ENCODE measurements at regions not wholly inside any gene's neighbourhood (a gene's known extent, or its start where the extent isn't known, plus 50 kb on each side); places are given as distances from the start of the nearest gene placed in this dataset.

GRCh38 chr10:52677086-52677485 lies 95.5 kb downstream of the MBL2 start:
- peaks cover 4% of the 10 kb centered on the region for H3K9me3 Mint-ChIP-seq
- TF ChIP-seq, protein P1, sequence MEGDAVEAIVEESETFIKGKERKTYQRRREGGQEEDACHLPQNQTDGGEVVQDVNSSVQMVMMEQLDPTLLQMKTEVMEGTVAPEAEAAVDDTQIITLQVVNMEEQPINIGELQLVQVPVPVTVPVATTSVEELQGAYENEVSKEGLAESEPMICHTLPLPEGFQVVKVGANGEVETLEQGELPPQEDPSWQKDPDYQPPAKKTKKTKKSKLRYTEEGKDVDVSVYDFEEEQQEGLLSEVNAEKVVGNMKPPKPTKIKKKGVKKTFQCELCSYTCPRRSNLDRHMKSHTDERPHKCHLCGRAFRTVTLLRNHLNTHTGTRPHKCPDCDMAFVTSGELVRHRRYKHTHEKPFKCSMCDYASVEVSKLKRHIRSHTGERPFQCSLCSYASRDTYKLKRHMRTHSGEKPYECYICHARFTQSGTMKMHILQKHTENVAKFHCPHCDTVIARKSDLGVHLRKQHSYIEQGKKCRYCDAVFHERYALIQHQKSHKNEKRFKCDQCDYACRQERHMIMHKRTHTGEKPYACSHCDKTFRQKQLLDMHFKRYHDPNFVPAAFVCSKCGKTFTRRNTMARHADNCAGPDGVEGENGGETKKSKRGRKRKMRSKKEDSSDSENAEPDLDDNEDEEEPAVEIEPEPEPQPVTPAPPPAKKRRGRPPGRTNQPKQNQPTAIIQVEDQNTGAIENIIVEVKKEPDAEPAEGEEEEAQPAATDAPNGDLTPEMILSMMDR (conservative IDR thresholded peaks at IDR 0.05) = no peak
- H3K4me3 Mint-ChIP-seq = no peak overlapping the region
- H3K27ac Mint-ChIP-seq = no peak overlapping the region
- peaks cover 10% of the 10 kb centered on the region for H3K4me1 Mint-ChIP-seq (ENCODE audit: unreplicated experiment)
- no peaks in the 10 kb centered on the region for H3K36me3 Mint-ChIP-seq
- H3K27me3 Mint-ChIP-seq = no peaks in the 10 kb centered on the region
- DNase-seq (ENCODE audit: extremely low spot score, unreplicated experiment) = no peak

- no peaks in the 10 kb centered on the region for H3K27me3 Mint-ChIP-seq
Observed at GRCh38 chr10:52678611-52679010, 94.0 kb downstream of the MBL2 start.

DNA sequence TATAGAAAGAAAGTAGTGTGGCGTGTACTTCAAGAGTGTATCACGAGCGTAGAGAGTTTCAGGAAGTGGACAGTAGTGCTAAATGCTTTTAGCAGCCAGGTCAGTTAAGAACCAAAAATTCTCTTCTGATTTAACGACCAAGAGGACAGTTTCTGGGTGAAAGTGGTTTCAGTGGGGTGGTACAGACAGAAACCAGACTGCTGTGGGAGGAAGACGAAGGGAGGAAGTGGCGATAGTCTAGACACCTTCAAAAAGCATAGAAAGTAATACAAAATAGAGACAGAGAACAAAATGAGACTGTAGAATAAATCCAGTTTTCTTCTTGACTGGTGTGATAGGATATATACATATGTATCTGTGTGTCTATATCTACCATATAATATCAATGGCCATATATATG lies 93.5 kb downstream of the MBL2 start:
- Mint-ChIP-seq H3K4me3 (no peak overlapping the region), H3K27ac (no peak overlapping the region), H3K4me1 (ENCODE audit: unreplicated experiment) (peaks cover 10% of the 10 kb centered on the region), H3K27me3 (no peaks in the 10 kb centered on the region), H3K36me3 (no peaks in the 10 kb centered on the region), H3K9me3 (peaks cover 4% of the 10 kb centered on the region)
- DNase-seq (ENCODE audit: extremely low spot score, unreplicated experiment) = no peak
- TF ChIP-seq, protein P1 (conservative IDR thresholded peaks at IDR 0.05) = no peak

More at GRCh38 chr10:52678611-52679010, 94.0 kb downstream of the MBL2 start:
- TF ChIP-seq, protein P1 (conservative IDR thresholded peaks at IDR 0.05) = no peak
- no peak overlapping the region for H3K4me3 Mint-ChIP-seq
- H3K27ac Mint-ChIP-seq = no peak overlapping the region
- H3K4me1 Mint-ChIP-seq (ENCODE audit: unreplicated experiment) = peaks cover 10% of the 10 kb centered on the region
- no peak for DNase-seq (ENCODE audit: extremely low spot score, unreplicated experiment)
- H3K36me3 Mint-ChIP-seq = no peaks in the 10 kb centered on the region
- peaks cover 4% of the 10 kb centered on the region for H3K9me3 Mint-ChIP-seq

DNA sequence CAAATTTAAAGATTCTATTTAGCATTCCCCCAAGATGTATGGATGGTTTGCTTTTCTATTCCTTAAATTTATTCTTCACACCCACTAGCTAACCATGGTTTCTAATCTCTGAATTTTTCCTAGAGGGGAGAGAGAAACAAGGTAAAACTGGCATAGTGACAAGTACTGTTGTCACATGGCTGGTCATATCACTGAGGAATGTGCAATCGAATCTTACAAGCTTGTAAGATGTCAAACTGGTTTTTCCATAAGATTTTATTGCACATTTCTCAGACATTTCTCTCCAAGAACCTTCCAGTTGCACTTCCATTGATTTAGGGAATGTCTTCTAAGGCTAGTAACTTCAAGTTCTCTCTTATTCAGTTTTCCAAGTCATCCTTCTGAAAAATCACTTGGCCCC lies 89.8 kb downstream of the MBL2 start:
- Mint-ChIP-seq H3K27ac (no peak overlapping the region), H3K9me3 (peaks cover 4% of the 10 kb centered on the region), H3K36me3 (no peaks in the 10 kb centered on the region), H3K4me1 (ENCODE audit: unreplicated experiment) (peaks cover 10% of the 10 kb centered on the region), H3K27me3 (no peaks in the 10 kb centered on the region), H3K4me3 (no peak overlapping the region)
- no peak for DNase-seq (ENCODE audit: extremely low spot score, unreplicated experiment)
- TF ChIP-seq, protein P1 (conservative IDR thresholded peaks at IDR 0.05) = no peak

GRCh38 chr10:52683776-52684175 lies 88.8 kb downstream of the MBL2 start:
- Mint-ChIP-seq H3K27me3 (no peaks in the 10 kb centered on the region), H3K9me3 (peaks cover 4% of the 10 kb centered on the region), H3K36me3 (no peaks in the 10 kb centered on the region), H3K4me3 (no peak overlapping the region), H3K27ac (no peak overlapping the region), H3K4me1 (ENCODE audit: unreplicated experiment) (peaks cover 10% of the 10 kb centered on the region)
- TF ChIP-seq, protein P1 (conservative IDR thresholded peaks at IDR 0.05) = no peak
- no peak for DNase-seq (ENCODE audit: extremely low spot score, unreplicated experiment)

- Mint-ChIP-seq H3K27me3 (no peaks in the 10 kb centered on the region), H3K36me3 (no peaks in the 10 kb centered on the region), H3K27ac (no peak overlapping the region), H3K4me1 (ENCODE audit: unreplicated experiment) (no peaks in the 10 kb centered on the region), H3K9me3 (peaks cover 4% of the 10 kb centered on the region), H3K4me3 (no peak overlapping the region)
- no peak for DNase-seq (ENCODE audit: extremely low spot score, unreplicated experiment)
- TF ChIP-seq, protein P1 (conservative IDR thresholded peaks at IDR 0.05) = no peak
Observed at GRCh38 chr10:52688899-52689298, 83.7 kb downstream of the MBL2 start.

Measured in type B pancreatic cell (in vitro differentiated cells).